Immature natural killer cell (primary cell): ENCODE measurements at regions not wholly inside any gene's neighbourhood (a gene's known extent, or its start where the extent isn't known, plus 50 kb on each side); places are given as distances from the start of the nearest gene placed in this dataset.

ENCODE experiments used
- DNase-seq, 3 donors: peaks; one replicate each; pipeline ENCODE4 v3.0.0; 2022; ENCODE audit warnings: mixed read lengths in 1 of 3
- H3K27ac Mint-ChIP-seq, 6 donors: one replicate each; pipeline ENCODE4 v1.8.0; 2020; ENCODE audit warnings: mixed read lengths in 6 of 6, mild to moderate bottlenecking in 5 of 6, inconsistent platforms in 4 of 6, moderate library complexity in 3 of 6
- H3K27me3 Mint-ChIP-seq, 3 donors: one replicate each; pipeline ENCODE4 v1.8.0; 2020 to 2021; ENCODE audit warnings: low read depth in 3 of 3, mild to moderate bottlenecking in 3 of 3, mixed read lengths in 3 of 3, moderate library complexity in 3 of 3, inconsistent platforms in 1 of 3
- H3K36me3 Mint-ChIP-seq, 3 donors: one replicate each; pipeline ENCODE4 v1.8.0; 2020; ENCODE audit warnings: mixed read lengths in 3 of 3, inconsistent platforms in 2 of 3, mild to moderate bottlenecking in 2 of 3
- H3K4me1 Mint-ChIP-seq, 2 donors: one replicate each; pipeline ENCODE4 v1.8.0; 2020; ENCODE audit warnings: inconsistent platforms in 2 of 2, mild to moderate bottlenecking in 2 of 2, mixed read lengths in 2 of 2, moderate library complexity in 1 of 2
- H3K4me3 Mint-ChIP-seq, 5 donors: one replicate each; pipeline ENCODE4 v1.8.0; 2020; ENCODE audit warnings: mild to moderate bottlenecking in 5 of 5, mixed read lengths in 5 of 5, inconsistent platforms in 3 of 5, moderate library complexity in 3 of 5
- H3K9me3 Mint-ChIP-seq, 6 donors: one replicate each; pipeline ENCODE4 v1.8.0; 2020; ENCODE audit warnings: mild to moderate bottlenecking in 6 of 6, mixed read lengths in 6 of 6, inconsistent platforms in 4 of 6, moderate library complexity in 3 of 6

- Mint-ChIP-seq H3K27ac (no peak overlapping the region), H3K4me3 (no peak overlapping the region), H3K27me3 (peaks cover 0 to 1% (median 0%) of the 10 kb centered on the region in 3 donors), H3K4me1 (no peaks in the 10 kb centered on the region), H3K36me3 (no peaks in the 10 kb centered on the region), H3K9me3 (peaks cover 4 to 40% (median 26%) of the 10 kb centered on the region in 6 donors)
- no peak for DNase-seq
Measured at GRCh38 chr5:29039994-29040393, 2001.6 kb upstream of the CDH9 start.

GRCh38 chr5:29037716-29038115 lies 1999.3 kb upstream of the CDH9 start:
- no peaks in the 10 kb centered on the region for H3K27me3 Mint-ChIP-seq
- H3K4me3 Mint-ChIP-seq, result no peak overlapping the region
- no peaks in the 10 kb centered on the region for H3K4me1 Mint-ChIP-seq
- no peak overlapping the region for H3K27ac Mint-ChIP-seq
- no peak for DNase-seq
- H3K9me3 Mint-ChIP-seq, result peaks cover 5 to 54% (median 26%) of the 10 kb centered on the region in 6 donors
- no peaks in the 10 kb centered on the region for H3K36me3 Mint-ChIP-seq

GRCh38 chr5:29024052-29024451 lies 1985.7 kb upstream of the CDH9 start:
- no peaks in the 10 kb centered on the region for H3K36me3 Mint-ChIP-seq
- no peak overlapping the region for H3K27ac Mint-ChIP-seq
- no peaks in the 10 kb centered on the region for H3K27me3 Mint-ChIP-seq
- no peaks in the 10 kb centered on the region for H3K4me1 Mint-ChIP-seq
- peaks cover 12 to 46% (median 32%) of the 10 kb centered on the region in 6 donors for H3K9me3 Mint-ChIP-seq
- H3K4me3 Mint-ChIP-seq, result no peak overlapping the region
- no peak for DNase-seq

GRCh38 chr5:29023541-29023940 lies 1985.2 kb upstream of the CDH9 start:
- H3K36me3 Mint-ChIP-seq, result no peaks in the 10 kb centered on the region
- peaks cover 9 to 42% (median 28%) of the 10 kb centered on the region in 6 donors for H3K9me3 Mint-ChIP-seq
- H3K27ac Mint-ChIP-seq, result no peak overlapping the region
- H3K4me1 Mint-ChIP-seq, result no peaks in the 10 kb centered on the region
- H3K4me3 Mint-ChIP-seq, result no peak overlapping the region
- no peak for DNase-seq
- no peaks in the 10 kb centered on the region for H3K27me3 Mint-ChIP-seq

DNA sequence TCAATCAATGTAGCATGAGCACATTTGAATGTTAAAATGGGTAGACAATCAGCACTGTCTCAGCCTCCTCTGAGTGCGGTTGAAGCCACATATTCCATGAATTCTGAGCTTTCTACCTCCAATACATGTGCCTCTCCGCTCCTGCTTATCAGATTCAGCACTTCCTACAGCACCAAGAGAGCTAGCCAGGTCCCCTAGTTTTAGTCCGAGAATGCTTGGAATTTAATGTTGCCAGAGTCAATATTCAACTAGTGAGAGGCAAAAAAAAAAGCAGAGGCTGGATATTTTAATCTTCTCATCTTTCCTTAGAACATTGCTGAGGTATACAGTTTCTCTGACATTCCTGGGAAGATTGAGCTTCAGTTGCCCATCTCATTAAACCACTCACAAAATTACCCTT lies 1979.1 kb upstream of the CDH9 start:
- H3K36me3 Mint-ChIP-seq, result no peaks in the 10 kb centered on the region
- no peaks in the 10 kb centered on the region for H3K27me3 Mint-ChIP-seq
- DNase-seq, result no peak
- H3K4me1 Mint-ChIP-seq, result no peaks in the 10 kb centered on the region
- no peak overlapping the region for H3K27ac Mint-ChIP-seq
- no peak overlapping the region for H3K4me3 Mint-ChIP-seq
- H3K9me3 Mint-ChIP-seq, result peaks cover 13 to 39% (median 21%) of the 10 kb centered on the region in 6 donors

GRCh38 chr5:29016067-29016466 lies 1977.7 kb upstream of the CDH9 start:
- Mint-ChIP-seq H3K27ac (no peak overlapping the region), H3K4me3 (no peak overlapping the region), H3K27me3 (no peaks in the 10 kb centered on the region), H3K36me3 (no peaks in the 10 kb centered on the region), H3K9me3 (peaks cover 10 to 34% (median 19%) of the 10 kb centered on the region in 6 donors), H3K4me1 (no peaks in the 10 kb centered on the region)
- no peak for DNase-seq

DNA sequence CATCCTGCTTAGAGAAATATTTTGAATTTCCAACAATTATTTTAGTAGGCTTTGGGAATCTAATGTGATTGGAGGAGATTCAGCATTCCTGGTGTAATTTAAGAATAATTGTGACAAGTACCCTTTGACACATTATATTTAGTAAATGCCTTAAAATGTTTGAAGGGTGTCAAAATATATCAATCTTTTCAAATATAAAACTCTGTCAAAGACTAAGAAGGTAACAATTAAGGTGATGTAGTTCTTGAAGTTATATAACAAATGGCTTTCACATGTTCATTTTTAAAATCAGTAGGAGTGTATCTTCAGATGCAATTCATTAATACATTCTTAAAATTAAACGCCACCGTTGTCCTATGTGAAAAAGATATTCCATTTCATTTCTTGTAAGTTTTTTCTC lies 1977.1 kb upstream of the CDH9 start:
- H3K4me1 Mint-ChIP-seq, result no peaks in the 10 kb centered on the region
- peaks cover 10 to 34% (median 17%) of the 10 kb centered on the region in 6 donors for H3K9me3 Mint-ChIP-seq
- no peaks in the 10 kb centered on the region for H3K27me3 Mint-ChIP-seq
- H3K27ac Mint-ChIP-seq, result no peak overlapping the region
- DNase-seq, result no peak
- no peaks in the 10 kb centered on the region for H3K36me3 Mint-ChIP-seq
- no peak overlapping the region for H3K4me3 Mint-ChIP-seq

DNA sequence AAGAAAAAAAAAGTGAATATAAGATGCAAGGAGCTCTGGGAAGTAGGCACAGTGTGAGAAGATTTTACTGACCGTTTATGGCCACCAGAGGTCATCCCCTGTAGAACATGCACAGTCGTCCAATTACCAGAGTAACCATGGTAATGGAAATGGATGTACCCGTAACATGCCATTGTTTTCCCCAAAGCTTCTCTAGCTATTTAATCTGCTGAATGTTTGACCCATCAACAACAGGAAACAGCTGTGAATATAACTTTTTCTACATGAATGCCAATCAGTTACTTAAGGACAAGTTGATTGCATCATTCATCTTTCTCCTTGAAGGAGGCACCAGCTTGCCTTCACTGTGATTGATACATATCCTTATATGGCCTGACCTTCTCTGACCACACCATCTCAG lies 1967.0 kb upstream of the CDH9 start:
- DNase-seq, result no peak
- Mint-ChIP-seq H3K36me3 (no peaks in the 10 kb centered on the region), H3K4me3 (no peak overlapping the region), H3K9me3 (peaks cover 6 to 52% (median 30%) of the 10 kb centered on the region in 6 donors), H3K4me1 (no peaks in the 10 kb centered on the region), H3K27me3 (no peaks in the 10 kb centered on the region), H3K27ac (no peak overlapping the region)

GRCh38 chr5:29002481-29002880 lies 1964.1 kb upstream of the CDH9 start:
- no peak for DNase-seq
- no peaks in the 10 kb centered on the region for H3K36me3 Mint-ChIP-seq

DNA sequence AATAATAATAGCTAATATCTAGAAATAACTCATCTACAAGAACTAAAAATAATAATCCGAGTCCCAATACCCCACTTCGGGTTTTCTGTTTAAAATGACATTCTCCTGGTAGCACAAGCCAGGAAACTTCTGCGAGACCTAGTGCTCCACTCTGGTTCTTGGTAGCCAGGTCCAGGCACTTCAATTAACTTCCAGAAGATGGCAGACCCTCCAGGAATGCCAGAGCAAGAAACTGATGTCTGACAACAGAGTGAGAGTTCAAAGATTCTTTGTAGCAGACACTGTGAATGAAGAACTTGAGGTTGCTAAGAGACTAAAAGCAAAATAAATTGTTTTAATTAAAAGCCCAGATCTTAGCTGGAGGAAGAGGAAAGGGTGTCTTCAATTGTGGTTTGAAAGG lies 1963.3 kb upstream of the CDH9 start:
- Mint-ChIP-seq H3K27me3 (no peaks in the 10 kb centered on the region), H3K9me3 (peaks cover 7 to 52% (median 32%) of the 10 kb centered on the region in 6 donors), H3K36me3 (no peaks in the 10 kb centered on the region), H3K27ac (no peak overlapping the region), H3K4me3 (no peak overlapping the region), H3K4me1 (no peaks in the 10 kb centered on the region)
- DNase-seq, result no peak

More at GRCh38 chr5:29002481-29002880, 1964.1 kb upstream of the CDH9 start:
- H3K4me3 Mint-ChIP-seq, result no peak overlapping the region
- no peak overlapping the region for H3K27ac Mint-ChIP-seq
- H3K9me3 Mint-ChIP-seq, result peaks cover 5 to 47% (median 28%) of the 10 kb centered on the region in 6 donors
- no peaks in the 10 kb centered on the region for H3K4me1 Mint-ChIP-seq
- no peaks in the 10 kb centered on the region for H3K27me3 Mint-ChIP-seq

- Mint-ChIP-seq H3K9me3 (peaks cover 30 to 63% (median 44%) of the 10 kb centered on the region in 6 donors), H3K4me3 (no peak overlapping the region), H3K36me3 (no peaks in the 10 kb centered on the region), H3K27ac (no peak overlapping the region), H3K27me3 (no peaks in the 10 kb centered on the region), H3K4me1 (no peaks in the 10 kb centered on the region)
- DNase-seq, result no peak
Measured at GRCh38 chr5:28984639-28985038, 1946.3 kb upstream of the CDH9 start.

- H3K9me3 Mint-ChIP-seq, result peaks cover 14 to 45% (median 30%) of the 10 kb centered on the region in 6 donors
- H3K4me1 Mint-ChIP-seq, result no peaks in the 10 kb centered on the region
- no peak for DNase-seq
- peaks cover 0 to 2% (median 0%) of the 10 kb centered on the region in 3 donors for H3K27me3 Mint-ChIP-seq
- H3K27ac Mint-ChIP-seq, result no peak overlapping the region
- peaks cover 0 to 5% (median 0%) of the 10 kb centered on the region in 3 donors for H3K36me3 Mint-ChIP-seq
- no peak overlapping the region for H3K4me3 Mint-ChIP-seq
Measured at GRCh38 chr5:28975508-28975907, 1937.1 kb upstream of the CDH9 start.

DNA sequence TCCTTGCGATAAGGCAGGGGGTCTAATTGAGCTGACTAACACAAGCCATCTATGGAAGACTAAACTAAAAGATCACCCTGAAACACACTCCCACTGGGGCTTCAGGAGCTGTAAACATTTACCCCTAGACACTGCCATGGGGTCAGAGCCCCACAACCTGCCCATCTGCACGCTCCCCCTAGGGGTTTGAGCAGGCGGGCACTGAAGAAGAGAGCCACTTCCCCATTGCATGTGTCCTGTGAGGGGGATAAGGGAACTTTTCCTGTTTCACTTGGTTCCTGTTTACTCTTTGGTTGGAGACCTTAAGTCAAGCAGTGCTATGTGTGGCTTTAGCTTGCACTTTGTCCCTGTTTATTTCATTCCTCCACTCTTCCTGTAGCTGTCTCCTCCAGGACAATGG lies 1929.5 kb upstream of the CDH9 start:
- Mint-ChIP-seq H3K27me3 (no peaks in the 10 kb centered on the region), H3K4me3 (no peak overlapping the region), H3K4me1 (no peaks in the 10 kb centered on the region), H3K9me3 (peaks cover 2 to 48% (median 15%) of the 10 kb centered on the region in 6 donors), H3K27ac (no peak overlapping the region), H3K36me3 (no peaks in the 10 kb centered on the region)
- no peak for DNase-seq

DNA sequence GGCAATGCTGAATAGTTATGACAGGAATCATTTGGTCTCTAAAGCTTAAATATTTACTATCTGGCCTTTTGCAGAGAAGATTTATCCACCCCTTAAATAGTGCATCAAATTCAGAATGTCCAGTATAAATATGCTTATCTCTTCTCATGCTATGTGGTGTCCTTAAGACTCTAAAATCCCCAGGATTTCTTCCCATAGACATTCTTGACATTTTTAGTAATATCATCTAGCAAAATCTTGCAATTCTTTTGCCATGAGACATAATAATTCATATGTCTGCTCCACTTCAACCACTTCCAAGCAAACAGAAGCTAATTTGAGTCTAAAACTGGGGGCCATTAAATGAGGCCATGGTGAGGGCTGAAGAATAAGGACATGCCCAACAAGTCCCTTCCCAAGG lies 1923.4 kb upstream of the CDH9 start:
- H3K4me3 Mint-ChIP-seq, result no peak overlapping the region
- no peaks in the 10 kb centered on the region for H3K4me1 Mint-ChIP-seq
- DNase-seq, result no peak
- H3K27ac Mint-ChIP-seq, result no peak overlapping the region
- H3K27me3 Mint-ChIP-seq, result peaks cover 0 to 2% (median 0%) of the 10 kb centered on the region in 3 donors
- no peaks in the 10 kb centered on the region for H3K36me3 Mint-ChIP-seq
- peaks cover 5 to 44% (median 14%) of the 10 kb centered on the region in 6 donors for H3K9me3 Mint-ChIP-seq

DNA sequence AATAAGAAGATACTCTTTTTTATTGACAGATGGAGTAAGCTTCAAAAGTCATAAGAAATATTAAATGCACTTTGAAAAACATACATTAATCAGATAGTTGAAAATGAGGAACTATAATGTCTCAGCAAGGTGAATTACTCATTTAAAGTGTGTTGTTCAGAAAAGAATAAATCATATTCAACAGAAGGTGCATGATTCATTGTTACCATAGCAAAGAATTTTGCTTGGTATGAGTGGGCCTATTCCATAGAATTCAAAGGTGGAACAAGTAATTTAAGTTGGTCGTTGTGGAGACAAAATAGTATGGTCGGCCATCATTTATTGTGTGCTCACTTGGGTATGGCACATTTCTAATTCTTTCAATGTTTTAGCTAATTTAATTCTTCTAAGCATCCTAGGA lies 1920.2 kb upstream of the CDH9 start:
- Mint-ChIP-seq H3K27me3 (peaks cover 0 to 2% (median 0%) of the 10 kb centered on the region in 3 donors), H3K4me3 (no peak overlapping the region), H3K9me3 (peaks cover 6 to 28% (median 17%) of the 10 kb centered on the region in 6 donors), H3K36me3 (no peaks in the 10 kb centered on the region), H3K4me1 (no peaks in the 10 kb centered on the region), H3K27ac (no peak overlapping the region)
- no peak for DNase-seq
